GM21825 (cell line): ENCODE measurements at regions not wholly inside any gene's neighbourhood (a gene's known extent, or its start where the extent isn't known, plus 50 kb on each side); places are given as distances from the start of the nearest gene placed in this dataset.

Source experiments
- ATAC-seq: cut with Tn5 transposase; IDR thresholded peaks from one replicate; pipeline ENCODE4 v1.9.1; 2021; ENCODE audit warnings: mild to moderate bottlenecking, moderate library complexity; ENCODE audit not compliant: unreplicated experiment

- ATAC-seq = no peak
Observed at GRCh38 chr2:67689651-67690050, 292.5 kb downstream of the ETAA1 start.

- no peak for ATAC-seq
Observed at GRCh38 chr2:67694445-67694844, 297.3 kb downstream of the ETAA1 start.

DNA sequence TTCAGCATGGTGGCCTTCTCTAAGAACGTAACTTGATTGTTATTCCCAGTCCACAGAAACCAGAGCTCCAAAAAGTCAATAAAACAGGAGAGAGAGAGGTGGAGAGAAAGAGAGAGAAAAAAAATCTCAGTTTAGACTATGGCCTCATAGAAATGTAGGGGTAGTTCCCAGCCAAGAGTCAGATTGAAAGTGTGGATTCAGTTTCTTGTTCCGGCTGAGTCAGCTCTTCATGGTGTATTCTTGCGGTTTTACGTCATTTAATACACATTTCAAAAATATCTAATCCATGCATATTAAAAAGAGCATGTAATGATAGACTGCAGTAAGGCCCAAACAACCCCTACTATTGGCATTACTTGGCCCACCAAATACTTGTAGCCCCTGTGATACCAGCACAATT is 303.9 kb downstream of the ETAA1 start:
- no peak for ATAC-seq

- ATAC-seq = no peak
Observed at GRCh38 chr2:67702284-67702683, 305.2 kb downstream of the ETAA1 start.

GRCh38 chr2:67702937-67703336 is 305.8 kb downstream of the ETAA1 start:
- ATAC-seq = no peak

GRCh38 chr2:67706082-67706481 is 308.9 kb downstream of the ETAA1 start:
- ATAC-seq = no peak

DNA sequence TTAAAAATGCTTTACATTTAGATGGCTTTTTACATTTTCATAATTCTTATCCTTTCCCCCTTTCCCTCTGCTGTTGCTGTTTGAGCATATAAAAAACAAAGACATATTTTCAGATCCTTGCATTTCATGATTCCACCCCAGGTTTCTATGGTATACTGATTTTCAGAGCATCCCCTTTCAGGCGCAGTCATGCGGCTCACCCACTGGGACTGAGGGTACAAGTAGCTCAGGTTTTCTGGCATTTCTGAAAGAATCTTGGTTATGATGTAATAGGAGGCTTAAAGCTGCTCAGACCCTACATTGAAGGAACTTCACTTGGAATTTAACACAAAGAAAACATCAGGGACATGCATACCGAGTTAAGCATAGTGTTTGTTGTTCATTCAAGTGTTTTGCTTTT is 310.8 kb downstream of the ETAA1 start:
- ATAC-seq = no peak

GRCh38 chr2:67709835-67710234 is 312.7 kb downstream of the ETAA1 start:
- no peak for ATAC-seq

DNA sequence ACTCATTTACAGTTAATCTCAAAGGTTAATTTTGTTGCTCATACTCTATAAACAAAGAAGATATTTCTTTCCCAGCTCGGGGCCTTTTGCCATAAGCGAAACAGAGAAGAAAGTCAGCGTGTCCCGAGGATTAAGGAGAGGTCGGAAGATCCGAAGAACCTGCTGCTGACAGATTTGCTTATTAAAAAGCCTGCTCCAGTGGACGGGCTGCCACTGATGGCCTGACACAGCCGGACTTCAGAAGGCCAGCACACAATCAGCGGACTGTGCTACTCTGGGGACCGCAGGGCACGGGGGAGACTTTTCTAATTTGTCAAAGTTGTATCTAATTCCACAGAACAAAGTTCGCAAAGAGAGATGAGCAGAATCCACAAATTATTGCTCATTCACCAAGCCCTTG is 315.4 kb downstream of the ETAA1 start:
- no peak for ATAC-seq

- no peak for ATAC-seq
Observed at GRCh38 chr2:67713376-67713775, 316.2 kb downstream of the ETAA1 start.

DNA sequence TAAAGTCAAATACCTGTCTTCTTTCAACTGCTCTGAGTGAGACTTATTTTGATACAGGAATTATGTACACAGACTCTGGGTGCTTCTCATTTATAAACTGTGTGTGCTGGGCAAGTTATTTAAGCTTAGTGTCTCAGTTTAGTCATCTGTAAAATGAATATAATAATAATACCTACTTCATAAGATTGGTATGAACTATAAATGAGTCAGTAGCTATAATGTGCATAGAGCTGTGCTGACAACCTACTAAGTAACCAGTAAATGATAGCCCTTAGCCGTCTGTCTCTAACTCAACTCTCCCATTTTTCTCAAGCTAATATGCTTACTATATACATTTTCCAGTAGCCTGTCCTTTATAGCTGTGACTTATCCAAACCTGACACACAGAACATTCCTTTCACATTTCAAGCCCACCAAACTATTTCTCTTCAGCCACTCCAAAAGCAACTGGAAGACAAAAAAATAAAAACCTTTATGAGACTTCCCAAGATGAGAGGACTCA is 319.8 kb downstream of the ETAA1 start:
- ATAC-seq = no peak

- ATAC-seq = no peak
Observed at GRCh38 chr2:67717692-67718091, 320.6 kb downstream of the ETAA1 start.

GRCh38 chr2:67719351-67719750 is 322.2 kb downstream of the ETAA1 start:
- no peak for ATAC-seq

DNA sequence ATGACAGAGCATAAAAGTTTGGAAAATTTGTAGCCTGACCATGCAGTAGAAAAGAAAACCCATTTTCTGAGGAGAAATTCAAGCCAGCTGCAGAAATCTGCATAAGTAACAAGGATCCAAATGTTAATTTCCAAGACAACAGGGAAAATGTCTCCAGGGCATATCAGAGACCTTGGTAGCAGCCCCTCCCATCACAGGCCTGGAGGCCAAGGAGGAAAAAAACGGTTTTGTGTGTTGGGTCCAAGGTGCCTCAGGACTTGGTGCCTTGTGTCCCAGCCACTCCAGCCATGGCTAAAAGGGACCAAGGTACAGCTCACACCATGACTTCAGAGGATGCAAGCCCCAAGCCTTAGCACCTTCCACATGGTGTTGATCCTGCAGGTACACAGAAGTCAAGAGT is 324.4 kb downstream of the ETAA1 start:
- ATAC-seq = no peak

DNA sequence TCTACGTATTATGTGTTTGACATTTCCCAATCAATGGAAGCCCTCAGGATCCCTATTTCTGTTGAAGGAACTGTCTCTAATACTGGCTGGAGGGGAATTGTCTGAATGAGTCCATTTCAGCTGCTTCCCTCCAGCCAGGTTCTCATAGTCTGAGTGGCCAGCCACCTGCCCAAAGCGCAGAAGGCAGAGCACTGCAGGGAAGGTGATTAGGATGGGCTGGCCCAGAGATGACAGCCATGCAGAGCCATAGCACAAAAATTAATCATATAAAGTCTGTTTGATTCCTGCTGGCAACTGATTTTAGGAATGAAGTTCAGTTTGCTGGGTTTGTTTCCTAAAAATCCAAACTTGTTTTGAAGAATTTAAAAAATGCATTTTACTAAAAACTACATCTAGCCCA is 327.1 kb downstream of the ETAA1 start:
- no peak for ATAC-seq

DNA sequence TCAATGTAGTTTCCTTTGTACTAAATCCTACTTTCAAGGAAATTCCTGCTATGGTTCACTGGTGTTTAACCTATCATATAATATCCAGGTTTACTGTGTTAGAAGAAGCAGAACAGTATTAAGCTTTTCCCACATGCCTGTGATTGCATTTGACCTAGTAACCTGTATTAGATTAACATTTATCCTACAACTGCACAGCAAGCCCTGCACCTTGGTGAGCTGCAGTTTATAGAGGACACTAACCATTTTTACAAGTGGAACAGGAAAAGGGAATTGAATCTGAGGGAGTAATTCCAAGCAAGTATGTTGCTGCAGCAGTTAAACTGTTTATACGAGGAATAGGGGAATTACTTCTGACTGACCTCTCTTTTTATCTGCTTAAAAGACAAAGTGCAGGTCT is 328.6 kb downstream of the ETAA1 start:
- no peak for ATAC-seq

DNA sequence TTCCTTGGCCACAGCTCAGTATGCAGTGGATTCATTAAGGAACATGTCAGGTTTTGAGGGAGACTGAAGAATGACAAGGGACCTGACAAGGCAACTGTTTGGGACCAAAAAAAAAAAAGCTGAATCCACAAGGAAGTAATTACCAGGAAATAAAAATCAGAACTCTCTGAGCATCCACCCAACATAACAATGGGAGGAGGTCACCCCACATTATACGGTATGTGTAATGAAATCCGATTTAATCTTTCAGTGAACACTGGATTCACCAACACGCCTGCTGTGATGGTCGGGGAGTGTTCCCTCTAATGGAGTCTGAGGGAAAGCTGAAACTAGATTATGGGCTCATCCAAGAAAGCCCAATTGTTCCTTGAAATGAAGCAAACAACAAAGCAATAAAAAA is 329.3 kb downstream of the ETAA1 start:
- no peak for ATAC-seq

- no peak for ATAC-seq
Observed at GRCh38 chr2:67727131-67727530, 330.0 kb downstream of the ETAA1 start.

- ATAC-seq = no peak
Observed at GRCh38 chr2:67727623-67728022, 330.5 kb downstream of the ETAA1 start.

DNA sequence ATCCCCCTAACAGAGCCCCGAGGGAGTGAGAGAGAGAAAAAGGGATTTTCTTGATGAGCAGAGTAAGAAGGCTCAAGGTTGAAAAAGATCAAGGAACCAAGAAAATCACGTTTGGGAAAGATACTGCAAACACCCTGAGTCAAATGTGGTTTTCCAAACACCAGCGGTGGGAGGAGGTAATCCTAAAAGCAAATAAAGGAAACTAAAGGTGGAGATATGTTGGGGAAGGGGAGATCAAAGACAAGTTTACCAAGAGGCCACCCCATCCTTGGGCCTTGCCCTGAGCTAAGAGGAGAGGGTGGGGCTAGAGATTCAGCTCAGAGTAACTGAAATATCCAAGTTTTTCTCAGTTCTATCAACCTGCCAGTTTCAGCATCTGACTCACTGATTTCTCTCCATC is 332.3 kb downstream of the ETAA1 start:
- ATAC-seq = no peak

DNA sequence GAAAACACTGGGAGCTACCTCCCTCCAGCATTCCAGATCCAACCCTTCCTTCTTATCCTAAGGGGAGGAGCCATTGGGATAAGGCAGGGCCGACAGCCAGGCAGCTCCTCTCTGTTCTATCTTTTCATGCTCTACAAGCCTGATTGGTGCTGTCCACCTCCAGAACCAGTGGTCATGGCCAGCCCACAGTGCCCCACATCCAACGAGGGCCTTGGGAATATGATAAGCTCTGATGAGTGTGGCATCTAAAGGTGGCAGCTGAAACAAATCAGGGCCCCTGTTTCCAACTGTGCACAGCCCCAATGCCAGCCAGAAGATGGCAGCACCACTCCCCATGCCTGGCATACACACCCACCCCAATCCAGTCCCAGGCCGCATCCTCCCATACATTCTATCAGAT is 329.3 kb downstream of the C1D start:
- no peak for ATAC-seq

DNA sequence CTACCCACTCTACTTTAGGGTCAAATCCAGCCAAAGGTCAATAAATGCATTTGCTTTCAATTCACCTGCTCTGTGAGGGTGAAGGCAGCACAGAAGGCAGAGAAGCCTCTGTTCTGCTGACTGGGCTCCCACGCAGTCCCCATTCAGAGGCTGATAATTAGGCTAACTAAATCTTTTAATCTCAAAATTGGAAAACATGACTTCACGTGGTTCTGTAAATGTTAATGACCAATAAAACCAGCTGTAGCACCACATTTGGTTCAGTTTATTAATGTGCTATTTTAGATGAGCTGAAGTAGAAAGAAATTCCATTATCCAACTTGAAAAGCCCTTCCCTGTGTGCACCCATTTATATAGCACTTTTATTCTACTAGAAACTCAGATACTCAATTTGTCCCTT is 310.6 kb downstream of the C1D start:
- no peak for ATAC-seq

DNA sequence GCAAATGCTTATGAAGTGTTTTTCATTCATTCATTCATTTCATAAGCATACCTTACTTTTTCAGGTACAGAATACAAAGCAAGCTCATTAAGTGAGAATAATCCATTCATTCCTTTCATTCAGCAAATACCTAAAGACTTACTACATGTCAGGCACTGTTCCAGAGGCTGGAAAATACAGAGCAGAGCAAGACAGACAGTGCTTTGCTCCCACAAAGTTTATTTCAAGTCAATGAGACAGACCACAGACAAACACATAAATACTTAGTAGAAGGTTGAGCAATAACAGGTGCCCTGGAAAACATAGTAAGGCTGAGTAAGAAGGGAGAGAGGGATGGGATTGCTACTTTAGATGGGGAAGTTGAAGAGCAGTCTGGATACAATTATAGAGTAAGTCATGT is 309.8 kb downstream of the C1D start:
- no peak for ATAC-seq
